Stomach (tissue), 4 donors: ENCODE measurements at regions not wholly inside any gene's neighbourhood (a gene's known extent, or its start where the extent isn't known, plus 50 kb on each side); places are given as distances from the start of the nearest gene placed in this dataset.

Source experiments
- CTCF ChIP-seq, 7 experiments: fragments of 450-650 bp in 4 of 7; fragments of 200-600 bp in 3 of 7; sonication (generic) in 3 of 7; IDR thresholded peaks; one replicate each; pipeline ENCODE4 v1.5.1; 2016 to 2019; ENCODE audit warnings: antibody characterized with exemption in 7 of 7, control low read depth in 2 of 7, mild to moderate bottlenecking in 1 of 7
- POLR2A ChIP-seq, 4 donors: fragments of 450-650 bp; IDR thresholded peaks; one replicate each; pipeline ENCODE4 v1.6.1; 2016; ENCODE audit warnings: antibody characterized with exemption in 4 of 4, control low read depth in 2 of 4, mild to moderate bottlenecking in 1 of 4, moderate library complexity in 1 of 4
- POLR2AphosphoS5 ChIP-seq, 3 donors: sonication (generic); formaldehyde crosslinking; IDR thresholded peaks; one replicate each; pipeline ENCODE4 v1.6.1; 2016; ENCODE audit warnings: antibody characterized with exemption in 3 of 3

- TF ChIP-seq POLR2A (IDR thresholded peaks at IDR 0.05) (no peak), CTCF (IDR thresholded peaks at IDR 0.05) (no peak), POLR2AphosphoS5 (IDR thresholded peaks at IDR 0.05) (no peak)
Measured at GRCh38 chr1:192758492-192758891, 50.3 kb upstream of the RGS2 start.
